HEK293 (cell line): ENCODE measurements at regions not wholly inside any gene's neighbourhood (a gene's known extent, or its start where the extent isn't known, plus 50 kb on each side); places are given as distances from the start of the nearest gene placed in this dataset.

Source experiments
- CTCF ChIP-seq: fragments of 450-650 bp; formaldehyde crosslinking; IDR thresholded peaks from 2 replicates; pipeline ENCODE4 v1.5.1; 2016; ENCODE audit warnings: missing biosample characterization, missing genetic modification characterization
- HIC1 ChIP-seq: fragments of 450-650 bp; formaldehyde crosslinking; IDR thresholded peaks from 2 replicates; pipeline ENCODE4 v1.5.1; 2016; ENCODE audit warnings: missing biosample characterization, missing genetic modification characterization
- PBX3 ChIP-seq: sonication (generic); formaldehyde crosslinking; IDR thresholded peaks from 2 replicates; pipeline ENCODE4 v1.8.1; 2022; ENCODE audit warnings: mild to moderate bottlenecking, moderate library complexity, missing genetic modification reagents
- REST ChIP-seq: fragments of 450-650 bp; formaldehyde crosslinking; IDR thresholded peaks from 2 replicates; pipeline ENCODE4 v1.5.1; 2016; ENCODE audit warnings: missing biosample characterization, missing genetic modification characterization
- YY1 ChIP-seq: fragments of 450-650 bp; formaldehyde crosslinking; IDR thresholded peaks from 2 replicates; pipeline ENCODE4 v1.5.1; 2018; ENCODE audit warnings: missing biosample characterization, missing genetic modification characterization
- ZBTB7A ChIP-seq: fragments of 450-650 bp; formaldehyde crosslinking; IDR thresholded peaks from 2 replicates; pipeline ENCODE4 v1.5.1; 2016; ENCODE audit warnings: low read depth, missing biosample characterization, missing genetic modification characterization
- ZNF302 ChIP-seq: fragments of 450-650 bp; formaldehyde crosslinking; IDR thresholded peaks from 2 replicates; pipeline ENCODE4 v1.5.1; 2016; ENCODE audit warnings: missing biosample characterization, missing genetic modification characterization, low read depth
- ZNF416 ChIP-seq: fragments of 450-650 bp; formaldehyde crosslinking; IDR thresholded peaks from 2 replicates; pipeline ENCODE4 v1.5.1; 2016; ENCODE audit warnings: missing biosample characterization, missing genetic modification characterization

- TF ChIP-seq YY1 (tag by site-specific recombination): no peak
- TF ChIP-seq ZNF416: no peak
- TF ChIP-seq ZNF302: no peak
- no peak for TF ChIP-seq CTCF
- TF ChIP-seq REST (tag by site-specific recombination): no peak
- no peak for TF ChIP-seq PBX3
- no peak for TF ChIP-seq HIC1 (tag by site-specific recombination)
- TF ChIP-seq ZBTB7A: no peak
Measured at GRCh38 chr1:90154711-90155110, 159.8 kb downstream of the ZNF326 start.
